ENCODE measurements at regions not wholly inside any gene's neighbourhood (a gene's known extent, or its start where the extent isn't known, plus 50 kb on each side); places are given as distances from the start of the nearest gene placed in this dataset.

DNA sequence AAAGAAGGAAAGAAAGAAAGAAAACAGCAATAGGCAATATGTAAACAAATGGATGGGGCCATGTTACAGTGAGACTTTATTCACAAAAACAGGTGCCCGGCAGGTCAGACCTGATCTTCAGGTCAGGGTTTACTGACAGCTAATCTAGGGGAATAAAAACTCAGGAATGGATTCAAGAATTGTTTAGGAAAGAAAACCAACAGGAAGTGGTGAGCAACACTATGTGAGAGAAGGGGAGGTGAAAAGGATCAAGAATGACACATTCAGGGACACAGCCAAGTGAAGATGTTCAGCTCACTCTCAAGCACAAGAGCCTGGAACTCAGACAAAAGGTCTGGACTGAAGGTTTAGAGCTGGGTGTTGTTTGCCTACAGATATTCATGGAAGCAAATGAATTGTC lies 244.5 kb downstream of the EFNB2 start:
- H3K36me3 ChIP-seq (ENCODE audit: control insufficient read depth, low read depth, low read length) = no peaks in the 10 kb centered on the region
- H3K27me3 ChIP-seq (ENCODE audit: control insufficient read depth, insufficient read depth, low read length) = no peaks in the 10 kb centered on the region
- no peak overlapping the region for H3K27ac ChIP-seq (ENCODE audit: low read length)
- no peaks in the 10 kb centered on the region for H3K9me3 ChIP-seq (ENCODE audit: control insufficient read depth, low read depth, low read length)
- no peak overlapping the region for H3K4me3 ChIP-seq (ENCODE audit: low read length)
- H3K9ac ChIP-seq (ENCODE audit: low read length) = no peak overlapping the region
- H3K4me1 ChIP-seq (ENCODE audit: control insufficient read depth, low read depth, low read length) = peaks cover 9% of the 10 kb centered on the region

GRCh38 chr13:106287351-106287750 lies 248.1 kb downstream of the EFNB2 start:
- no peaks in the 10 kb centered on the region for H3K27me3 ChIP-seq (ENCODE audit: control insufficient read depth, insufficient read depth, low read length)

GRCh38 chr13:106286811-106287210 lies 248.7 kb downstream of the EFNB2 start:
- H3K9ac ChIP-seq (ENCODE audit: low read length) = no peak overlapping the region
- H3K4me1 ChIP-seq (ENCODE audit: control insufficient read depth, low read depth, low read length) = peaks cover 9% of the 10 kb centered on the region
- no peak overlapping the region for H3K4me3 ChIP-seq (ENCODE audit: low read length)

More at GRCh38 chr13:106287351-106287750, 248.1 kb downstream of the EFNB2 start:
- no peak overlapping the region for H3K27ac ChIP-seq (ENCODE audit: low read length)
- peaks cover 9% of the 10 kb centered on the region for H3K4me1 ChIP-seq (ENCODE audit: control insufficient read depth, low read depth, low read length)
- no peak overlapping the region for H3K9ac ChIP-seq (ENCODE audit: low read length)
- H3K4me3 ChIP-seq (ENCODE audit: low read length) = no peak overlapping the region
- H3K36me3 ChIP-seq (ENCODE audit: control insufficient read depth, low read depth, low read length) = no peaks in the 10 kb centered on the region
- H3K9me3 ChIP-seq (ENCODE audit: control insufficient read depth, low read depth, low read length) = no peaks in the 10 kb centered on the region

DNA sequence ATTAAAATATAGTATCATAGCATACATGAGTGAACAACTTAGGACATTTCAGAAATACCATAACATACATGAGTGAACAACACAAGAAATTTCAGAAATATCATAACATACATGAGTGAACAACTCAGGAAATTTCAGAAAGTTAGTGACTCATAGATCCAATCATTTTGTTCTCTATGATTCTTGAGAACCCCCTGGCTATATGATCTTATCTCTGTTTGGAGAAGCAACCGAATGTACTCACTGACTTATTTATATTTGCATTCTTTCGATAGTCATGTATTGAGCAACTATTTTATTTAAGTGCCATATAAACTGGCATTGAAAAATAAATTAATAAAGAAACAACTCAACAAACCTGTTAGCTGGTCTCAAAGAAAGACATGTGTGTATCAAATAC lies 251.1 kb downstream of the EFNB2 start:
- Histone ChIP-seq H3K27me3 (ENCODE audit: control insufficient read depth, insufficient read depth, low read length) (no peaks in the 10 kb centered on the region), H3K36me3 (ENCODE audit: control insufficient read depth, low read depth, low read length) (no peaks in the 10 kb centered on the region), H3K9me3 (ENCODE audit: control insufficient read depth, low read depth, low read length) (no peaks in the 10 kb centered on the region), H3K4me1 (ENCODE audit: control insufficient read depth, low read depth, low read length) (peaks cover 9% of the 10 kb centered on the region), H3K9ac (ENCODE audit: low read length) (no peak overlapping the region), H3K4me3 (ENCODE audit: low read length) (no peak overlapping the region), H3K27ac (ENCODE audit: low read length) (no peak overlapping the region)

More at GRCh38 chr13:106286811-106287210, 248.7 kb downstream of the EFNB2 start:
- Histone ChIP-seq H3K27ac (ENCODE audit: low read length) (no peak overlapping the region), H3K36me3 (ENCODE audit: control insufficient read depth, low read depth, low read length) (no peaks in the 10 kb centered on the region), H3K27me3 (ENCODE audit: control insufficient read depth, insufficient read depth, low read length) (no peaks in the 10 kb centered on the region), H3K9me3 (ENCODE audit: control insufficient read depth, low read depth, low read length) (no peaks in the 10 kb centered on the region)

DNA sequence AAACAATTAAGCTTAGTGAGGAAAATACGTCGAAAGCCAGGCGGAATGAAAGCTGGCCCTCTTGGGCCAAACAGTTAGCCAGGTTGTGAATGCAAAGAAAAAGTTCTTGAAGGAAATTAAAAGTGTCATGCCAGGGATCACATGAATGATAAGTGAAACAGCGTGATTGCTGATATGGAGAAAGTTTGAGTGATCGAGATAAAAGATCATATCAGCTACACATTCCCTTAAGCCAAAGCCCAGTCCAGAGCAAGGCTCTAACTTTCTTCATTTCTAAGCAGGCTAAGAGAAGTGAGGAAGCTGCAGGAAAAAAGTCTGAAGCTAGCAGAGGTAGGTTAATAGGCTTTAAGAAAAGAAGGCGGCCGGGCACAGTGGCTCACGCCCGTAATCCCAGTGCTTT lies 254.0 kb downstream of the EFNB2 start:
- Histone ChIP-seq H3K4me3 (ENCODE audit: low read length) (no peak overlapping the region), H3K27me3 (ENCODE audit: control insufficient read depth, insufficient read depth, low read length) (no peaks in the 10 kb centered on the region), H3K9me3 (ENCODE audit: control insufficient read depth, low read depth, low read length) (no peaks in the 10 kb centered on the region), H3K9ac (ENCODE audit: low read length) (no peak overlapping the region), H3K4me1 (ENCODE audit: control insufficient read depth, low read depth, low read length) (peaks cover 2% of the 10 kb centered on the region), H3K36me3 (ENCODE audit: control insufficient read depth, low read depth, low read length) (no peaks in the 10 kb centered on the region), H3K27ac (ENCODE audit: low read length) (no peak overlapping the region)

DNA sequence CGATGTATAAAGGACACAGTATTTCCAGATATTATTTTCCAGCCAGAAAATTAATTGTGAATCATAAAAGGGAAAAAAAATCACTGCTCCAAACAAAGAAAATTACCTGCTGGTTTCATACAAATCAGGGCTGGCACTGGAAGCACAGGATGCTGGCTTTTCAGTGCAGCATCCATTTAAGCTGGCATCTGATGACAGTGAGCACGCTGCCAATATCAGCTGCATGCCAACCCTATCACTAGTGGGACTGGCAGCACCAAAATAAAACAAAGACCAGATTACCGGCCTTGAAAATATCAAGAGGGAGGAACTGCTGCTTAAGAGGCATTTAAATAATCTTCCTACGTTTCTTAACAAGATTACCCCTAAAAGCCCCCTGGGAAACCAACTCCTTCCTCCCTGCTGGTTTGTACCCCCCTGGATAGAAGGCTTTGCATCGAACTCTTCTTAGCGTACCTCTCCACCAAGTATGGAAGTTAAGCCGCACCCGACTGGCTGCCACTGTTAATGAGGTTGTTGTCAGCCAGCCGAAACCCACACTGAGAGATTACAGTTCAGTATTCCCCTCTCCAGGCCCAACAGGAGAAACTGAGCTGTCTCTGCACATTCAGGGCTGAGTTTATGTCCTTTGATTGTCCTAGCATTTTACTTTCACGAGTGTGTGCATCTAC lies 257.8 kb downstream of the EFNB2 start:
- no peak overlapping the region for H3K27ac ChIP-seq (ENCODE audit: low read length)
- H3K36me3 ChIP-seq (ENCODE audit: control insufficient read depth, low read depth, low read length) = no peaks in the 10 kb centered on the region
- H3K4me3 ChIP-seq (ENCODE audit: low read length) = no peak overlapping the region
- no peaks in the 10 kb centered on the region for H3K9me3 ChIP-seq (ENCODE audit: control insufficient read depth, low read depth, low read length)
- H3K9ac ChIP-seq (ENCODE audit: low read length) = no peak overlapping the region
- H3K4me1 ChIP-seq (ENCODE audit: control insufficient read depth, low read depth, low read length) = no peaks in the 10 kb centered on the region
- no peaks in the 10 kb centered on the region for H3K27me3 ChIP-seq (ENCODE audit: control insufficient read depth, insufficient read depth, low read length)

GRCh38 chr13:106276876-106277275 lies 258.6 kb downstream of the EFNB2 start:
- no peaks in the 10 kb centered on the region for H3K9me3 ChIP-seq (ENCODE audit: control insufficient read depth, low read depth, low read length)
- H3K36me3 ChIP-seq (ENCODE audit: control insufficient read depth, low read depth, low read length) = no peaks in the 10 kb centered on the region
- H3K27ac ChIP-seq (ENCODE audit: low read length) = no peak overlapping the region
- H3K9ac ChIP-seq (ENCODE audit: low read length) = no peak overlapping the region
- H3K4me1 ChIP-seq (ENCODE audit: control insufficient read depth, low read depth, low read length) = no peaks in the 10 kb centered on the region
- no peaks in the 10 kb centered on the region for H3K27me3 ChIP-seq (ENCODE audit: control insufficient read depth, insufficient read depth, low read length)
- H3K4me3 ChIP-seq (ENCODE audit: low read length) = no peak overlapping the region

GRCh38 chr13:106275446-106276032 lies 259.9 kb downstream of the EFNB2 start:
- Histone ChIP-seq H3K27ac (ENCODE audit: low read length) (no peak overlapping the region), H3K4me1 (ENCODE audit: control insufficient read depth, low read depth, low read length) (no peaks in the 10 kb centered on the region), H3K9me3 (ENCODE audit: control insufficient read depth, low read depth, low read length) (no peaks in the 10 kb centered on the region), H3K4me3 (ENCODE audit: low read length) (no peak overlapping the region), H3K27me3 (ENCODE audit: control insufficient read depth, insufficient read depth, low read length) (no peaks in the 10 kb centered on the region), H3K9ac (ENCODE audit: low read length) (no peak overlapping the region), H3K36me3 (ENCODE audit: control insufficient read depth, low read depth, low read length) (no peaks in the 10 kb centered on the region)

GRCh38 chr13:106274551-106275203 lies 260.8 kb downstream of the EFNB2 start:
- no peak overlapping the region for H3K27ac ChIP-seq (ENCODE audit: low read length)
- no peak overlapping the region for H3K9ac ChIP-seq (ENCODE audit: low read length)
- no peaks in the 10 kb centered on the region for H3K27me3 ChIP-seq (ENCODE audit: control insufficient read depth, insufficient read depth, low read length)
- no peaks in the 10 kb centered on the region for H3K9me3 ChIP-seq (ENCODE audit: control insufficient read depth, low read depth, low read length)
- no peaks in the 10 kb centered on the region for H3K4me1 ChIP-seq (ENCODE audit: control insufficient read depth, low read depth, low read length)
- no peak overlapping the region for H3K4me3 ChIP-seq (ENCODE audit: low read length)
- no peaks in the 10 kb centered on the region for H3K36me3 ChIP-seq (ENCODE audit: control insufficient read depth, low read depth, low read length)

DNA sequence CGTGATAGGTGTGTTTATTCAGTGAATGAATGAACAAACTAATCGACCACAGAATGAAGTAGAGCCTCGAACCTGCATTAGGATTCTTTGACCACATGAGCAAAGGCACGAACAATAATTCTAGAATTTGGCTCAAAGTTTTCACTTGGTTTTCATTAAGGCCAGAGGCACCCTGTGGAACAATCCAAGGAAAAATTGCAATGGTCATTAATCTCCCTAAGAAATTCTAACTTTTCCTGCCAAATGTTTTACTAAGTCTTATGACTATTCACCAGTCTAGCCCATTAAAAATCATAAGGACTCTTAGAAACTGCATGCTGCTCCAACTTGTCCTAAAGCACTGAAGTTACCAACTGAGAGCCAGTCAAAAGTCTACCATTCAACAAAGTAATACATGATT lies 271.7 kb downstream of the EFNB2 start:
- H3K36me3 ChIP-seq (ENCODE audit: control insufficient read depth, low read depth, low read length) = no peaks in the 10 kb centered on the region
- H3K4me3 ChIP-seq (ENCODE audit: low read length) = no peak overlapping the region
- no peaks in the 10 kb centered on the region for H3K9me3 ChIP-seq (ENCODE audit: control insufficient read depth, low read depth, low read length)
- no peaks in the 10 kb centered on the region for H3K27me3 ChIP-seq (ENCODE audit: control insufficient read depth, insufficient read depth, low read length)
- no peak overlapping the region for H3K9ac ChIP-seq (ENCODE audit: low read length)
- no peaks in the 10 kb centered on the region for H3K4me1 ChIP-seq (ENCODE audit: control insufficient read depth, low read depth, low read length)
- H3K27ac ChIP-seq (ENCODE audit: low read length) = no peak overlapping the region

GRCh38 chr13:106262886-106263285 lies 272.6 kb downstream of the EFNB2 start:
- Histone ChIP-seq H3K4me3 (ENCODE audit: low read length) (no peak overlapping the region), H3K27me3 (ENCODE audit: control insufficient read depth, insufficient read depth, low read length) (no peaks in the 10 kb centered on the region), H3K36me3 (ENCODE audit: control insufficient read depth, low read depth, low read length) (no peaks in the 10 kb centered on the region), H3K27ac (ENCODE audit: low read length) (no peak overlapping the region), H3K4me1 (ENCODE audit: control insufficient read depth, low read depth, low read length) (no peaks in the 10 kb centered on the region), H3K9me3 (ENCODE audit: control insufficient read depth, low read depth, low read length) (no peaks in the 10 kb centered on the region), H3K9ac (ENCODE audit: low read length) (no peak overlapping the region)

DNA sequence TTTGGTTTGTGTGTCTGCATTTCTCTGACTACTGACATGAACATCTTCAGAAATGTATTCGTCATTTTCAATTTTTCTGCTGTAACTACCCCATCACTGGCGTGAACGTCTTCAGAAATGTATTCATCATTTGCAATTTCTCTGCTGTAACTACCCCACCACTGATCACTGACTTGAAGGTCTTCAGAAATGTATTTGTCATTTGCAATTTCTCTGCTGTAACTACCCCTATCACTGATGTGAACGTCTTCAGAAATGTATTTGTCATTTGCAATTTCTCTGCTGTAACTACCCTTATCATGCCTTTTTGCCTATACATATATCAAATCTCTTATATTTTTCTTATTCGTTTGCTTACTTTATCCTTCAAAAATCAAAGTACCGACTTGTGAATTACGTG lies 274.0 kb downstream of the EFNB2 start:
- Histone ChIP-seq H3K9ac (ENCODE audit: low read length) (no peak overlapping the region), H3K27ac (ENCODE audit: low read length) (no peak overlapping the region), H3K4me1 (ENCODE audit: control insufficient read depth, low read depth, low read length) (no peaks in the 10 kb centered on the region), H3K4me3 (ENCODE audit: low read length) (no peak overlapping the region), H3K36me3 (ENCODE audit: control insufficient read depth, low read depth, low read length) (no peaks in the 10 kb centered on the region), H3K9me3 (ENCODE audit: control insufficient read depth, low read depth, low read length) (no peaks in the 10 kb centered on the region), H3K27me3 (ENCODE audit: control insufficient read depth, insufficient read depth, low read length) (no peaks in the 10 kb centered on the region)
